Activated naive CD8-positive, alpha-beta T cell treated with anti-CD3 and anti-CD28 coated beads for 36 hours (primary cell): ENCODE measurements at regions not wholly inside any gene's neighbourhood (a gene's known extent, or its start where the extent isn't known, plus 50 kb on each side); places are given as distances from the start of the nearest gene placed in this dataset.

Experiments
- DNase-seq: peaks from one replicate; pipeline ENCODE4 v3.0.0; 2021
- H3K27ac Mint-ChIP-seq: one replicate; pipeline ENCODE4 v1.8.0; 2022; ENCODE audit warnings: mild to moderate bottlenecking, moderate library complexity, mixed read lengths
- H3K27me3 Mint-ChIP-seq: one replicate; pipeline ENCODE4 v1.8.0; 2022; ENCODE audit warnings: mild to moderate bottlenecking, mixed read lengths
- H3K36me3 Mint-ChIP-seq: one replicate; pipeline ENCODE4 v1.8.0; 2021; ENCODE audit warnings: mild to moderate bottlenecking, mixed read lengths
- H3K4me1 Mint-ChIP-seq: one replicate; pipeline ENCODE4 v1.8.0; 2021; ENCODE audit warnings: mixed read lengths
- H3K4me3 Mint-ChIP-seq: one replicate; pipeline ENCODE4 v1.8.0; 2022; ENCODE audit warnings: mild to moderate bottlenecking, moderate library complexity, mixed read lengths
- H3K9me3 Mint-ChIP-seq: one replicate; pipeline ENCODE4 v1.8.0; 2022; ENCODE audit warnings: mixed read lengths

- no peak for DNase-seq
- Mint-ChIP-seq H3K27me3 (no peaks in the 10 kb centered on the region), H3K9me3 (no peaks in the 10 kb centered on the region), H3K27ac (no peak overlapping the region), H3K4me3 (no peak overlapping the region), H3K4me1 (no peaks in the 10 kb centered on the region), H3K36me3 (no peaks in the 10 kb centered on the region)
These were observed 133.9 kb downstream of the OSR1 start for GRCh38 chr2:19224486-19224885.

- DNase-seq, result no peak
- H3K36me3 Mint-ChIP-seq, result no peaks in the 10 kb centered on the region
- no peak overlapping the region for H3K4me3 Mint-ChIP-seq
- no peaks in the 10 kb centered on the region for H3K27me3 Mint-ChIP-seq
- no peak overlapping the region for H3K27ac Mint-ChIP-seq
- no peaks in the 10 kb centered on the region for H3K4me1 Mint-ChIP-seq
- no peaks in the 10 kb centered on the region for H3K9me3 Mint-ChIP-seq
These were observed 134.4 kb downstream of the OSR1 start for GRCh38 chr2:19224011-19224410.

- H3K27ac Mint-ChIP-seq, result no peak overlapping the region
- no peaks in the 10 kb centered on the region for H3K27me3 Mint-ChIP-seq
- no peak for DNase-seq
- no peak overlapping the region for H3K4me3 Mint-ChIP-seq
- no peaks in the 10 kb centered on the region for H3K9me3 Mint-ChIP-seq
- H3K36me3 Mint-ChIP-seq, result no peaks in the 10 kb centered on the region
- no peaks in the 10 kb centered on the region for H3K4me1 Mint-ChIP-seq
These were observed 139.4 kb downstream of the OSR1 start for GRCh38 chr2:19219060-19219459.

DNA sequence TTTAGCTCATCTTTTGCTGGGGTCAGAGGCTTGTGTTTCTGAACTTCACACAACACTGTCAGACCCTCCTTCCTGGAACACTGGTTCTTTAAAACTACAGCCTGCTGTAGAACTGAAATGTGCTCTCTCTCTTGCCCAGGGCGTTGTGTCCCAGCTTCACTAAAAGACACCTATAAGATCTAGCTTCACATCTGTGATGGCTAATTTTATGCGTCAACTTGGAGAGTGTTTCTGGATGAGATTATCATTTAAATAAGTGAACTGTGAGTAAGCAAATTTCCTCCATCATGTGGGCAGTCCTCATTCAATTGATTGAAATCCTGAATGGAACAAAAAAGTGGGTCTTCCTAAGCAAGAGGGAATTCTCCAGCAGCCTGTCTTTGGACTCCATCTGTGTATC is 140.3 kb downstream of the OSR1 start:
- no peaks in the 10 kb centered on the region for H3K4me1 Mint-ChIP-seq
- H3K36me3 Mint-ChIP-seq, result no peaks in the 10 kb centered on the region
- H3K27me3 Mint-ChIP-seq, result no peaks in the 10 kb centered on the region
- H3K9me3 Mint-ChIP-seq, result no peaks in the 10 kb centered on the region
- H3K27ac Mint-ChIP-seq, result no peak overlapping the region
- no peak for DNase-seq
- H3K4me3 Mint-ChIP-seq, result no peak overlapping the region

GRCh38 chr2:19216676-19217602 is 141.5 kb downstream of the OSR1 start:
- no peak overlapping the region for H3K4me3 Mint-ChIP-seq
- no peak for DNase-seq
- H3K4me1 Mint-ChIP-seq, result no peaks in the 10 kb centered on the region
- no peaks in the 10 kb centered on the region for H3K9me3 Mint-ChIP-seq
- H3K27me3 Mint-ChIP-seq, result no peaks in the 10 kb centered on the region
- no peaks in the 10 kb centered on the region for H3K36me3 Mint-ChIP-seq
- no peak overlapping the region for H3K27ac Mint-ChIP-seq

DNA sequence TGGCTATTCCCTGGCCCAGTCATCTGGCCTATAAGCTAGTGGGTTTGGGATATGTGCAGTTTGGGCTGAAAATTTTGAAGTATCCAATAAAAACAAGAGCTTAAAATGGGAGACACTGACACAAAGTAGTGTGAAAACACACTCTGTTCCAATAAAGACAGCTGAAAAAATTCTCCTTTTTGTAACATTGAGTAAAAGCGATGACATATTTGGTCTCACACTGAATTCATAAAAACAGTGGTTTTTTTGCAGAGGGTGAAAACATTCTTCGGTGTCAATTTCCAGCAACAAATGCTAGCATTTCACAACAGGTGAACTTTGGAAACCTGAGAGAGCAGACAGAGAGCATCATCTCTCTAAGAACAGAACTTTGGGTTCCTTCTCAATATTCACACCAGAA is 142.2 kb downstream of the OSR1 start:
- Mint-ChIP-seq H3K27me3 (no peaks in the 10 kb centered on the region), H3K36me3 (no peaks in the 10 kb centered on the region), H3K4me1 (no peaks in the 10 kb centered on the region), H3K27ac (no peak overlapping the region), H3K4me3 (no peak overlapping the region), H3K9me3 (no peaks in the 10 kb centered on the region)
- no peak for DNase-seq

DNA sequence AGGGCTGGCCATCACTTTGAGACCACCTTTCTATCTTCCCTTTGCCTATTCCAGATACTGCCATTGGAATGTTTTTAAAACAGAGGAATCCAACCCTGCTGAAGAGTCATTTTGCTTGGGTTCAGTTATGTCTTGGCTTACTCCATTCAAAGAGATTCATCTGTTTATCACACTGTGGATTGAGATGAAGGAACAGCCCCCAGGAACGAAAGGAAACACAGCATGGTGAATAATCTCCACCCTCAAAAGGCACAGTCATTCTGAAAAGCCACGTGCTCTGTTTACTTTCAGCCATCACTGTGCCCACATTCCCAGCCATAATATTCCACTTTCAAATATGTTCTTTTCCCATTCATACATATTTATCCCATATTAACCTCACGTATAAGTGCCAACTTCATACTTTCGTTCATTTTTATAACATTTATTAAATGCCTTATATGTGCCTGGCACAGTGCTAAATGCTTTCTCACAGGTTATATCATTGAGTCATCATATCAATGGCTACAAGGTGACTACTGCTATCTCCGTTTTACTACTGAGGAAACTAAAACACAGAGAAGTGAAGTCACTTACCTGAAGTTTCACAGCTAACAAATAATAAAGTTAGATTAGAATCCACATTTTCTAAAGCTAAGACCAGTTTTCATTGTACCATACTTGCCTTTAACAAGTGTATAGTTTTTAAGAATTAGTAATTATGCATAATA is 143.6 kb downstream of the OSR1 start:
- no peak for DNase-seq
- H3K4me3 Mint-ChIP-seq, result no peak overlapping the region

DNA sequence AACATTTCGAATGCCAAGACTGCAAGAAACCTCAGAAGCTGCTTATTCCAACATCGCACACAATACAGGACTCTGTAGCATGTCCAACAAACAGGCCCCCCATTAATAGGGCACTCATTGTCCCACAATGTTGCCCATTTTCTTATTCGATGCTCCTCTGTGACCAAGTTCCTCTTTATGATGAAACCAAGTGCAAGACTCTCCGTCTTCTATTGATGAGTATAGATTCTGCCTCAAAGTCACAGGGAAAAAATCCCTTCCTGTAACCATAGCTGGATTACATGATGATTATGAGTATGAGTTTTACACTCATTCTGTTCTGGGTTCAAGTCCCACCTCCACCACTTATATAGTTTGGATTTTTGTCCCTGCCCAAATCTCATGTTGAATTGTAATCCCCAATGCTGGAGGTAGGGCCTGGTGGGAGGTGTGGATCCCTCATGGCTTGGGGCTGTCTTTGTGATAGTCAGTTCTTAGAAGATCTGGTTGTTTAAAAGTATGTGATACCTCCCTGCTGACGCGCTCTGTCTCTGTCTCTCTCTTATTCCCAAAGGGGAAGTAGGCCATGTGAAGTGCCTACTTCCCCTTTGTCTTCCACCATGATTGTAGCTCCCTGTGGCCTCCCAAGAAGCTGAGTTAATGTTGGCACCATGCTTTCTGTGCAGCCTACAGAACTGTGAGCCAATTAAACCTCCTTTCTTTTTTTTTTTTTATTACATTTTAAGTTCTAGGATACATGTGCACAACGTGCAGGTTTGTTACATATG is 148.7 kb downstream of the OSR1 start:
- DNase-seq, result no peak
- H3K9me3 Mint-ChIP-seq, result no peaks in the 10 kb centered on the region
- H3K27ac Mint-ChIP-seq, result no peak overlapping the region
- no peaks in the 10 kb centered on the region for H3K27me3 Mint-ChIP-seq
- H3K36me3 Mint-ChIP-seq, result no peaks in the 10 kb centered on the region
- H3K4me1 Mint-ChIP-seq, result no peaks in the 10 kb centered on the region
- H3K4me3 Mint-ChIP-seq, result no peak overlapping the region

More for the DNA sequence above, 143.6 kb downstream of the OSR1 start:
- Mint-ChIP-seq H3K36me3 (no peaks in the 10 kb centered on the region), H3K27me3 (no peaks in the 10 kb centered on the region), H3K4me1 (no peaks in the 10 kb centered on the region), H3K27ac (no peak overlapping the region), H3K9me3 (no peaks in the 10 kb centered on the region)

- DNase-seq, result no peak
- no peaks in the 10 kb centered on the region for H3K9me3 Mint-ChIP-seq
- H3K27ac Mint-ChIP-seq, result no peak overlapping the region
- H3K36me3 Mint-ChIP-seq, result no peaks in the 10 kb centered on the region
- H3K4me1 Mint-ChIP-seq, result no peaks in the 10 kb centered on the region
- H3K27me3 Mint-ChIP-seq, result no peaks in the 10 kb centered on the region
- H3K4me3 Mint-ChIP-seq, result no peak overlapping the region
These were observed 149.8 kb downstream of the OSR1 start for GRCh38 chr2:19208479-19209199.

DNA sequence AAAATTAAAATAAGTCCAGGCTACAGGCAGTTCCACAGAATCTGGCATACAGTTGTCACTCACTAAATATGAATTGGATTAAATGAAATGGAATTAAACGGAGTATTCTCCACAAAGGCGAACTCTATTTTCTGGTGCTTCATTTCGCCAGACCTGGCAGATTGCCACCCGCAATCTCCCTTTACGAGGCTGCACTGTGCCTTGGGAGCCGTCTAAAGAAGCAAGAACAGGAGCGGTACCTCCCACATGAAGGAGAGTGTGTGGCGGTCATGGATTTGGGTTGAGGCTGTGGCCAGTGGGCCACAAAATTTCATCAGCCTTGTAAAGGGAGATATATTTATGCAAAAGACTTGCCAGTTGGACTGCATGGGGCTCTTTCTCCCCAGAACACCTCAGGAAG is 151.0 kb downstream of the OSR1 start:
- DNase-seq, result no peak
- no peak overlapping the region for H3K4me3 Mint-ChIP-seq
- H3K4me1 Mint-ChIP-seq, result no peaks in the 10 kb centered on the region
- no peaks in the 10 kb centered on the region for H3K27me3 Mint-ChIP-seq
- H3K36me3 Mint-ChIP-seq, result no peaks in the 10 kb centered on the region
- H3K27ac Mint-ChIP-seq, result no peak overlapping the region
- H3K9me3 Mint-ChIP-seq, result no peaks in the 10 kb centered on the region

- Mint-ChIP-seq H3K4me3 (no peak overlapping the region), H3K27ac (no peak overlapping the region), H3K36me3 (no peaks in the 10 kb centered on the region), H3K4me1 (no peaks in the 10 kb centered on the region), H3K27me3 (no peaks in the 10 kb centered on the region), H3K9me3 (no peaks in the 10 kb centered on the region)
- no peak for DNase-seq
These were observed 152.4 kb downstream of the OSR1 start for GRCh38 chr2:19205983-19206533.

- H3K4me3 Mint-ChIP-seq, result no peak overlapping the region
- H3K27me3 Mint-ChIP-seq, result no peaks in the 10 kb centered on the region
- no peaks in the 10 kb centered on the region for H3K4me1 Mint-ChIP-seq
- DNase-seq, result no peak
- H3K27ac Mint-ChIP-seq, result no peak overlapping the region
- no peaks in the 10 kb centered on the region for H3K36me3 Mint-ChIP-seq
- H3K9me3 Mint-ChIP-seq, result no peaks in the 10 kb centered on the region
These were observed 154.6 kb downstream of the OSR1 start for GRCh38 chr2:19203866-19204265.

DNA sequence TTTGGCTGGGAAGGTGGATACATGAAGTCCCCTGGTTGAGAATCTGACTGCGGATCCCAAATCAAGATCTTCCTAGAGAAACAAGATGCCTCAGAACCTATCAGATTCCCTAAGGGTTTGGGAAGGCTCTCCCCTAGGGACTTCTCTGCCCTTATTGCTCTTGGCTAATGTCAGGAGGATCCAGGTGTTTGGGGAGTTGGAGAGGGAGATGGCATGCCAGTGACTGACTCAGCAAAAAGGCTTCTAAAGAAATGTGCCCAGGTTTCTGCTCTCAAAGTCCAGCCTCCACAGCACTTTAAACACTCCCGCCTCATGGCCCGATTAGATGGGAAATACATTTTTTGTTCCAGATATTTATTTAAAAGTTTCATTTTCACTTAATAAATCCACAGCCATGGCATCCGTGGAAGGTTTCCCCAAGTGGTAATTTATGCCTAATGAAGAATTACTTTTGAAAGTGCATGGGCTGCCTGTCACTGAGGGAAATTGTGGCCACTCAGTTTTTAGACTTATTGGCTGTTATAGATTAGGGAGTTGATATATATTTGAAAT is 156.4 kb downstream of the OSR1 start:
- Mint-ChIP-seq H3K27me3 (no peaks in the 10 kb centered on the region), H3K36me3 (no peaks in the 10 kb centered on the region), H3K4me1 (no peaks in the 10 kb centered on the region), H3K27ac (no peak overlapping the region), H3K9me3 (no peaks in the 10 kb centered on the region), H3K4me3 (no peak overlapping the region)
- no peak for DNase-seq

- Mint-ChIP-seq H3K27me3 (no peaks in the 10 kb centered on the region), H3K36me3 (no peaks in the 10 kb centered on the region), H3K9me3 (no peaks in the 10 kb centered on the region), H3K4me3 (no peak overlapping the region), H3K27ac (no peak overlapping the region), H3K4me1 (no peaks in the 10 kb centered on the region)
- DNase-seq, result no peak
These were observed 160.0 kb downstream of the OSR1 start for GRCh38 chr2:19198381-19198780.
